Nephron (organoid): ENCODE measurements at regions not wholly inside any gene's neighbourhood (a gene's known extent, or its start where the extent isn't known, plus 50 kb on each side); places are given as distances from the start of the nearest gene placed in this dataset.

Experiments used
- H3K27ac Mint-ChIP-seq, 3 experiments: 2 replicates each; pipeline ENCODE4 v1.8.0; 2020; ENCODE audit warnings: mixed read lengths in 3 of 3, mild to moderate bottlenecking in 2 of 3, moderate library complexity in 1 of 3
- H3K27me3 Mint-ChIP-seq: 2 replicates; pipeline ENCODE4 v1.8.0; 2021; ENCODE audit warnings: low read depth, mild to moderate bottlenecking, moderate library complexity, mixed read lengths
- H3K36me3 Mint-ChIP-seq: 2 replicates; pipeline ENCODE4 v1.8.0; 2020; ENCODE audit warnings: low read depth, mixed read lengths
- H3K4me1 Mint-ChIP-seq: 2 replicates; pipeline ENCODE4 v1.8.0; 2020; ENCODE audit warnings: mixed read lengths
- H3K4me3 Mint-ChIP-seq, 3 experiments: 2 replicates each; pipeline ENCODE4 v1.8.0; 2020; ENCODE audit warnings: mild to moderate bottlenecking in 3 of 3, mixed read lengths in 3 of 3, moderate library complexity in 2 of 3
- H3K9me3 Mint-ChIP-seq: 2 replicates; pipeline ENCODE4 v1.8.0; 2020; ENCODE audit warnings: mixed read lengths
- TF ChIP-seq, protein P1 (sequence below), 3 experiments: fragments of 200-600 bp; sonication (generic); IDR thresholded peaks; one replicate each; pipeline ENCODE4 v1.5.0; 2021; ENCODE audit warnings: antibody characterized with exemption in 3 of 3; ENCODE audit not compliant: unreplicated experiment in 3 of 3

DNA sequence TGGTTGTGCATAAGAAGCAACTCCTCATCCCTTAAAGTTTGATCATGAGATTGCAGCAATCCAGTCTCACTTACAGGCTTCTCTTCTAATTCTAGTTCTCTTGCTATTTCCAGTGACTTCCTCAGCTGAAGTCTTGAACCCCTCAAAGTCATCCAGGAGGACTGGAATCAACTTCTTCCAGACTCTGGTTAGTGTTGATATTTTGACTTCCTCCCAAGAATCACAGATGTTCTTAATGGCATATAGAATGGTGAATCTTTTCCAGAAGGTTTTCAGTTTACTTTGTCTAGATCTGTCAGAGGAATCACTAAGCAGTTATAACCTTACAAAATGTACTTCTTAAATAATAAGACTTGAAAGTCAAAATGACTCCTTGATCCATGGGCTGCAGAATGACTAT is 81.3 kb upstream of the UBL3 start:
- Mint-ChIP-seq H3K36me3 (no peaks in the 10 kb centered on the region), H3K27me3 (peaks cover 24% of the 10 kb centered on the region), H3K27ac (no peak overlapping the region), H3K4me3 (no peak overlapping the region), H3K9me3 (peaks cover 7% of the 10 kb centered on the region), H3K4me1 (no peaks in the 10 kb centered on the region)
- TF ChIP-seq, protein P1, sequence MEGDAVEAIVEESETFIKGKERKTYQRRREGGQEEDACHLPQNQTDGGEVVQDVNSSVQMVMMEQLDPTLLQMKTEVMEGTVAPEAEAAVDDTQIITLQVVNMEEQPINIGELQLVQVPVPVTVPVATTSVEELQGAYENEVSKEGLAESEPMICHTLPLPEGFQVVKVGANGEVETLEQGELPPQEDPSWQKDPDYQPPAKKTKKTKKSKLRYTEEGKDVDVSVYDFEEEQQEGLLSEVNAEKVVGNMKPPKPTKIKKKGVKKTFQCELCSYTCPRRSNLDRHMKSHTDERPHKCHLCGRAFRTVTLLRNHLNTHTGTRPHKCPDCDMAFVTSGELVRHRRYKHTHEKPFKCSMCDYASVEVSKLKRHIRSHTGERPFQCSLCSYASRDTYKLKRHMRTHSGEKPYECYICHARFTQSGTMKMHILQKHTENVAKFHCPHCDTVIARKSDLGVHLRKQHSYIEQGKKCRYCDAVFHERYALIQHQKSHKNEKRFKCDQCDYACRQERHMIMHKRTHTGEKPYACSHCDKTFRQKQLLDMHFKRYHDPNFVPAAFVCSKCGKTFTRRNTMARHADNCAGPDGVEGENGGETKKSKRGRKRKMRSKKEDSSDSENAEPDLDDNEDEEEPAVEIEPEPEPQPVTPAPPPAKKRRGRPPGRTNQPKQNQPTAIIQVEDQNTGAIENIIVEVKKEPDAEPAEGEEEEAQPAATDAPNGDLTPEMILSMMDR (IDR thresholded peaks at IDR 0.05; ENCODE audit: unreplicated experiment in 3 of 3): no peak

DNA sequence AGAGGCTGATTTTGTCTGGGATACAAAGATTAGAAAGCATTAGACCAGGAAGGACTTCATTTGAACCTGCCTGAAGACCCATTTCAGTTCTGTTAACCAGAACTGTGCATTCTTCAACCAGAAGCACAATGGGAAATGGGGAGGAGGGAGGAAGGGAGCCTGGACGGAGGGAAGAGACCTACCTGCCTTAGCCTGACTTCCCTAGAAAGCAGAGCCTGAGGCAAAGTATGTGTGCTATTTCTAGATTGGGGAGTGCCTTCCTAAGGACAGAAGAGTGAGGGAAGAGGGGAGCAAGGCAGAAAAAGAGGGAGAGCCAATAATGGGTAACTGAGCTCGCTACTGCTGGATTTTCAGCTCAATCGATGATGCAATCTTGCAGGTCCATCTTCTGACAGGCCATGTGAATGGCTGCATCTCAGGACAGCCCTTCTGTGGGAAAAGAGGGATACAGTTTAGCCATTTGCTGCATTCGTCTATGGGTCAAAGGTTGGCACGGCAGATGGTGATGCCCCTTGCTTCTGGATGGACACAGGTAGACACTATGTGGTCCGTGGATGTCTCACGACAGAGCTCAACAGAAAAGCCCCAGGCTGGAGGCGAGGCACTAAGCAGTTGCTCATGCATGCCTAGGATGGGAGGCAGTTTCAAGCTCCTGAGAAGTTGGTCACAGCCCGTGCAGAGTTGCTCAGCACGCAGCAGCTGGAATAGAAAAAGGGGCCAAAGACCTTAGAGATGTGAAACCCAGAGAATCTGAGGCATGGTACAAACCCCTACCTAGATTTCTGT is 78.8 kb upstream of the UBL3 start:
- TF ChIP-seq, protein P1 (IDR thresholded peaks at IDR 0.05; ENCODE audit: unreplicated experiment in 3 of 3): no peak
- Mint-ChIP-seq H3K9me3 (peaks cover 7% of the 10 kb centered on the region), H3K36me3 (no peaks in the 10 kb centered on the region), H3K4me3 (no peak overlapping the region), H3K4me1 (peaks cover 22% of the 10 kb centered on the region), H3K27me3 (peaks cover 4% of the 10 kb centered on the region), H3K27ac (no peak overlapping the region)

DNA sequence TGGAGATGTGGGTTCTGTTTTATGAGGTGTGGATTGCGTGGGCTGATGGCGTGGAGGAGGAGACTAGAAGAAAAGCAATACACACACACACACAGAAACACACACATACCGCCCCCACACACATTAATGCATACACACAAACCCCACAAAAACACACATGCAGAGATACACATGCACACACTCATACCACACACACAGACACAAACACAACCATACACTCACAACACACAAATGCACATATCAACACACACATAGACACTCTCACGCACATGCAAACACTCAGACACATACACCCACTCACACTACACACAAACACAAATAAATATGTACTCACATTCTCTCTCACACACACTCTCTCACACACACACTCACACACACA is 75.7 kb upstream of the UBL3 start:
- Mint-ChIP-seq H3K4me1 (peaks cover 49% of the 10 kb centered on the region), H3K36me3 (no peaks in the 10 kb centered on the region), H3K27ac (peak overlapping the region; percentile 29 to 95 (median 76)), H3K27me3 (peaks cover 4% of the 10 kb centered on the region), H3K4me3 (peak overlapping the region in 1 of 3 experiments; percentile 1), H3K9me3 (peaks cover 2% of the 10 kb centered on the region)
- TF ChIP-seq, protein P1 (IDR thresholded peaks at IDR 0.05; ENCODE audit: unreplicated experiment in 3 of 3): no peak

DNA sequence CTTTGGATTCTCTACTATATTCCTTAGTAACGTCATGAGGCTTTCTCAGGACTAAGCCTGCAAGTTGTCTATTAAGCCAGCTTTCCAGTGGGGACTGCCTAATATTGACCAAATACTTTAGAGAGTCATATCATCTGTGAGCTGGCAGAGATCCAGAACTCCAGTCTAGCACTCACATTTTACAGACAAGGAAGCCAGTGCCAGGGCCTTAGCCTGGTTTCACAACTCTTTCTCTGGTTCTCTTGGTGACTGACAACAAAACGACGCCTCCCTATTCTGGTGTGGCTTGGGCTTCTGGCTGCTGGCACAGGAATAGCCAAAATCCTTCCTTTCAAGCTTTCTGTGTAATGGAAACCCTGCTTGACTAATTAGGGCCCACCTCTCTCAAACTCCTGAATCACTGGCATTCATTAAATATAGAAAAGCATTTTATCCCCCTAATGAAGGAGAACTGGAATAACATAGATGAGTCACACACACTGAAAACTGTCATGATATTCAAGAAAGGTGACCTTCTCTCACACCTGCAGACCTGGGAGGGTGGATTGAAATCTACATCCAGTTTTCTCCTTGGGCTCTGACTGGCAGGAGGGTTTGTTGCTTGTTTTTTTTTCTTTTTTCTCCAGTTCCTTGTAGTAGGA is 75.2 kb upstream of the UBL3 start:
- peak overlapping the region; percentile 29 to 95 (median 76) for H3K27ac Mint-ChIP-seq

DNA sequence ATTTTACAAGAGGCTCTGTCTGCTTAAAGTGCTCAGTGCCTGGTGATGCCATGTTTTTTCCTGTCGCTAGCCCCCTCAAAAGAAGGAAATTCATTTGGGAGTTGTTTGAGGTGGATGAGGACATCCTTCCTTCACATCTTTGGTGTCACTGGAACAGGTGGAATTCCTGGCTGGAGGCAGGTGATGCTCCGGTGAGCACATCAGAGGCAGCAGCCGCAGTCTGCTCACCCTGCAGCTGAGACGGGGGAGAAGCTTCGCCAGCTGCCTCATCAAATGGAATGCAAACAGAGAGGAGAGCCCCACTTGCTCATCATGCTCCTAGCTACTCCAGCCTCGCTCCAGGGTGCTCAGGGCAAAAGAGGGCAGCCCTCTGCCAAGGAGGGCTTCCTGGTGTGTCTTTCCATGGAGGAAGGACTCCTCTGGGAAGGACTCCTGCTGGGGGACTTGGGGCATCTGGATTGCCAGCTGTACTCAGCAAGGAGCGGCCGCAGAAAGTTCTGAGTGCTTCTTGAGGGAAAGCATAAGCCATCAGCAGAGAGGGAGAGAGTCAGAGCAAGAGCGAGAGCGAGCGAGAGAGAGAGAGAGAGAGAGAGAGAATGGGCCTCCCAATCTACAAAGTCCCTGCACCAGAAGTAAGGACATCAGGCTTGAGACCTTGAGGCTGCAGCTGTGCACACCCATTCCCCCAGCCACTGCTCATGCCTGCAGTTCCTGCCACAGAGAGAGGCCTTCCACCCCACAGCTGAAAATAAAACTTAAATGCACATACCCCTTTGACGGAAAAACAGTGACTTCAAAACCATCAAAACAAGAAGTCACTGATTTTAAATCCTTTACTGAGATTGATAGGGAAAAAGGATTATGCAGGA is 74.3 kb upstream of the UBL3 start:
- peak overlapping the region in 1 of 3 experiments; percentile 24 for H3K4me3 Mint-ChIP-seq
- H3K27me3 Mint-ChIP-seq: peaks cover 4% of the 10 kb centered on the region
- H3K36me3 Mint-ChIP-seq: no peaks in the 10 kb centered on the region
- TF ChIP-seq, protein P1 (IDR thresholded peaks at IDR 0.05; ENCODE audit: unreplicated experiment in 3 of 3): no peak
- H3K27ac Mint-ChIP-seq: peak overlapping the region; percentile 76 to 95 (median 89)
- peaks cover 60% of the 10 kb centered on the region for H3K4me1 Mint-ChIP-seq
- no peaks in the 10 kb centered on the region for H3K9me3 Mint-ChIP-seq

More for the DNA sequence above, 75.2 kb upstream of the UBL3 start:
- Mint-ChIP-seq H3K4me3 (no peak overlapping the region), H3K27me3 (peaks cover 4% of the 10 kb centered on the region), H3K9me3 (no peaks in the 10 kb centered on the region), H3K4me1 (peaks cover 54% of the 10 kb centered on the region), H3K36me3 (no peaks in the 10 kb centered on the region)
- TF ChIP-seq, protein P1 (IDR thresholded peaks at IDR 0.05; ENCODE audit: unreplicated experiment in 3 of 3): no peak
